A549 (cell line): ENCODE measurements at regions not wholly inside any gene's neighbourhood (a gene's known extent, or its start where the extent isn't known, plus 50 kb on each side); places are given as distances from the start of the nearest gene placed in this dataset.
A peak's percentile ranks its signal among the peaks of the same experiment; 100 is the strongest.

Experiments
- ATAC-seq, 2 experiments: fragments of 200-7000 bp in 1 of 2; fragments of >200 bp in 1 of 2; cut with Nextera tagmentation in 1 of 2; cut with Tn5 transposase in 1 of 2; 3 replicates each; pipeline versions ENCODE4 v1.8.0 to v1.9.1; 2018 to 2020; ENCODE audit warnings: mild to moderate bottlenecking in 1 of 2, moderate library complexity in 1 of 2
- CTCF ChIA-PET: fragments of 300-600 bp; sonication (Branson Sonifier 250); formaldehyde crosslinking; extraction: SDS; loops from one replicate; lab custom pipeline; 2021; ENCODE audit warnings: antibody characterized with exemption, inconsistent platforms; lab: Yijun Ruan, JAX
- POLR2A ChIA-PET: fragments of 350-600 bp; formaldehyde crosslinking; extraction: SDS; loops from one replicate; lab custom pipeline; 2021; ENCODE audit warnings: antibody characterized with exemption, inconsistent platforms; lab: Yijun Ruan, JAX
- DNase-seq, 2 experiments: peaks; one replicate each; pipeline versions ENCODE4 v3.0.0 to v3.0.0-alpha.2; 2011 to 2016; ENCODE audit warnings: low read depth in 1 of 2, low spot score in 1 of 2
- FAIRE-seq: peaks from 2 replicates; lab custom pipeline; 2011; peaks lifted over from hg19 to GRCh38; lab: Jason Lieb, UNC
- H3K27ac ChIP-seq, 2 experiments: fragments of >200 bp; sonication (Bioruptor Twin); formaldehyde crosslinking; 3 replicates each; pipeline ENCODE4 v1.5.1; 2016 to 2017
- H3K4me1 ChIP-seq: fragments of >200 bp; sonication (Bioruptor Twin); formaldehyde crosslinking; 3 replicates; pipeline ENCODE4 v1.6.1; 2016
- H3K4me2 ChIP-seq: fragments of >200 bp; sonication (Bioruptor Twin); formaldehyde crosslinking; 3 replicates; pipeline ENCODE4 v1.6.1; 2016
- H3K4me3 ChIP-seq: fragments of >200 bp; sonication (Bioruptor Twin); formaldehyde crosslinking; 3 replicates; pipeline ENCODE4 v1.5.1; 2016
- H3K9me3 ChIP-seq: fragments of >200 bp; sonication (Bioruptor Twin); formaldehyde crosslinking; 3 replicates; pipeline ENCODE4 v1.6.1; 2016
- CEBPB ChIP-seq, 2 experiments: fragments of >200 bp in 1 of 2; sonication (Bioruptor Twin) in 1 of 2; formaldehyde crosslinking in 1 of 2; IDR thresholded peaks; 2 replicates each; pipeline ENCODE4 v1.6.1; 2012 to 2016
- CHD4 ChIP-seq: fragments of 200-600 bp; sonication (generic); IDR thresholded peaks from 2 replicates; pipeline ENCODE4 v1.6.1; 2016; ENCODE audit warnings: antibody characterized with exemption, mild to moderate bottlenecking, borderline replicate concordance
- EHF ChIP-seq: fragments of 250-450 bp; sonication (Bioruptor Pico); IDR thresholded peaks from 2 replicates; pipeline ENCODE4 v1.5.0; 2020; ENCODE audit warnings: mild to moderate bottlenecking
- EHMT2 ChIP-seq: fragments of 200-600 bp; sonication (generic); IDR thresholded peaks from 2 replicates; pipeline ENCODE4 v1.6.1; 2016; ENCODE audit warnings: antibody characterized with exemption, low read depth, mild to moderate bottlenecking, moderate library complexity
- EP300 ChIP-seq, 2 experiments: fragments of >200 bp; sonication (Bioruptor Twin); formaldehyde crosslinking; IDR thresholded peaks; 2 replicates in 1 of 2; 3 replicates in 1 of 2; pipeline ENCODE4 v1.6.1; 2016 to 2017
- FOSB ChIP-seq: fragments of 250-450 bp; sonication (Bioruptor Pico); IDR thresholded peaks from 2 replicates; pipeline ENCODE4 v1.5.0; 2020; ENCODE audit warnings: mild to moderate bottlenecking, moderate library complexity
- HES2 ChIP-seq: fragments of >200 bp; sonication (Bioruptor Twin); formaldehyde crosslinking; IDR thresholded peaks from 2 replicates; pipeline ENCODE4 v1.6.1; 2016
- HMGXB4 ChIP-seq: fragments of 250-450 bp; sonication (Bioruptor Pico); IDR thresholded peaks from 2 replicates; pipeline ENCODE4 v1.5.0; 2021; ENCODE audit warnings: mild to moderate bottlenecking, moderate library complexity, borderline replicate concordance
- HOXB5 ChIP-seq: fragments of 250-450 bp; sonication (Bioruptor Pico); IDR thresholded peaks from 2 replicates; pipeline ENCODE4 v1.5.0; 2020; ENCODE audit warnings: mild to moderate bottlenecking, moderate library complexity
- KDM1A ChIP-seq: fragments of 200-600 bp; sonication (generic); IDR thresholded peaks from 2 replicates; pipeline ENCODE4 v1.6.1; 2016; ENCODE audit warnings: low read depth, mild to moderate bottlenecking
- MAFK ChIP-seq: fragments of 450-650 bp; IDR thresholded peaks from 2 replicates; pipeline ENCODE4 v1.6.1; 2014; ENCODE audit not compliant: partially characterized antibody
- NPAS2 ChIP-seq: fragments of 250-450 bp; sonication (Bioruptor Pico); IDR thresholded peaks from 2 replicates; pipeline ENCODE4 v1.8.0; 2022; ENCODE audit warnings: mild to moderate bottlenecking, moderate library complexity, borderline replicate concordance
- PHF8 ChIP-seq: fragments of 200-600 bp; sonication (generic); IDR thresholded peaks from 2 replicates; pipeline ENCODE4 v1.6.1; 2016; ENCODE audit warnings: low read depth, mild to moderate bottlenecking, antibody characterized with exemption, moderate library complexity, borderline replicate concordance
- POLR2A ChIP-seq: IDR thresholded peaks from 2 replicates; pipeline ENCODE4 v1.6.1; 2012; ENCODE audit warnings: mild to moderate bottlenecking, low read length
- RAD21 ChIP-seq, 2 experiments: fragments of >200 bp in 1 of 2; sonication (Bioruptor Twin) in 1 of 2; formaldehyde crosslinking in 1 of 2; IDR thresholded peaks in 1 of 2; conservative IDR thresholded peaks in 1 of 2; 2 replicates in 1 of 2; 3 replicates in 1 of 2; pipeline ENCODE4 v1.6.1; 2012 to 2018; ENCODE audit warnings: inconsistent platforms in 1 of 2
- REST ChIP-seq: fragments of 200-600 bp; sonication (generic); IDR thresholded peaks from 2 replicates; pipeline ENCODE4 v1.6.1; 2016; ENCODE audit warnings: antibody characterized with exemption, mild to moderate bottlenecking, moderate library complexity
- SREBF2 ChIP-seq: fragments of 450-650 bp; IDR thresholded peaks from 2 replicates; pipeline ENCODE4 v1.6.1; 2014; ENCODE audit warnings: mild to moderate bottlenecking, moderate library complexity
- ZC3H11A ChIP-seq: fragments of 450-650 bp; IDR thresholded peaks from 2 replicates; pipeline ENCODE4 v1.6.1; 2014; ENCODE audit warnings: antibody characterized with exemption, mild to moderate bottlenecking
- ZNF302 ChIP-seq: fragments of 250-450 bp; sonication (Bioruptor Pico); IDR thresholded peaks from 2 replicates; pipeline ENCODE4 v1.9.0; 2021; ENCODE audit warnings: inconsistent platforms, mild to moderate bottlenecking, moderate library complexity
- WGBS: methylation state at CpG from one replicate; pipeline ENCODE4 v1.1.6; 2017; ENCODE audit errors: missing lambda C conversion rate; 5-methylcytosine and 5-hydroxymethylcytosine counted together

GRCh38 chr14:89731396-89731933 lies 223.1 kb downstream of the EFCAB11 start:
- ATAC-seq = no peak
- no peak for DNase-seq
- CTCF ChIA-PET = interaction anchor here (0.7 kb wide), 1 partner anchor 68 kb away, joined by 3 read pairs; no protein-coding TSS in a partner anchor
- no peak for FAIRE-seq
- POLR2A ChIA-PET = no interaction called here
- Histone ChIP-seq H3K4me2 (no peak overlapping the region), H3K4me3 (no peak overlapping the region), H3K9me3 (peaks cover 2% of the 10 kb centered on the region; the same call in 1 of the 3 replicates), H3K4me1 (no peaks in the 10 kb centered on the region), H3K27ac (no peak overlapping the region)
- whole genome bisulfite sequencing = 51% methylated on average over 6 of the region's 6 CpGs
- TF ChIP-seq MAFK (peak; percentile 66), HOXB5 (CRISPR knock-in tag) (no peak)

DNA sequence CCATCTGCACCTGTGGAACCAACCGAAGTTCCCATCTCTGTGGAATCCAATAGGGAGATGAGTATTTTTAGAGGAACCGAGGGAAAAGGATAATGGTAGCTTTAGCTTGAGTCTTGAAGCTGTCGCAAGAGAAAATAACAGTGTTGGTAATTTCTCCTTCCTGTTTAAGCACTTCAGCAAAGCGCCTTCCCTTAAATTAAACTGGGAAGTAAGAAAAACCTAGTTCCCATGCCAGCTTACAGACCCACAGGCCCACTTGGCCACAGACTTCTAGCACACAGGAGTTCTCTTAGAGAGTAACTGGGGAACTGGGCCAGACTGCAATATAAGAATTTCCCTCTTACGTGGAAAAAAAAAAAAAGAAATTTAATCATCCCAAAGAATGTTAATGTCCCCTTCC lies 223.8 kb downstream of the EFCAB11 start:
- ChIA-PET CTCF (interaction anchor here (0.7 kb wide), 1 partner anchor 67 kb away, joined by 3 read pairs; no protein-coding TSS in a partner anchor), POLR2A (no interaction called here)
- 38% methylated on average over 5 of the region's 5 CpGs for WGBS
- Histone ChIP-seq H3K9me3 (peaks cover 2% of the 10 kb centered on the region; the same call in 1 of the 3 replicates), H3K4me1 (no peaks in the 10 kb centered on the region), H3K4me3 (no peak overlapping the region), H3K27ac (no peak overlapping the region), H3K4me2 (no peak overlapping the region)
- no peak for TF ChIP-seq HMGXB4 (CRISPR knock-in tag)
- no peak for TF ChIP-seq REST
- TF ChIP-seq PHF8 = no peak
- no peak for TF ChIP-seq HES2
- no peak for TF ChIP-seq NPAS2 (CRISPR knock-in tag)
- TF ChIP-seq SREBF2 = no peak
- no peak for TF ChIP-seq KDM1A
- no peak for TF ChIP-seq ZC3H11A
- TF ChIP-seq CEBPB (IDR thresholded peaks at IDR 0.05) = no peak
- TF ChIP-seq EHMT2 = no peak
- TF ChIP-seq POLR2A = no peak
- TF ChIP-seq EHF (CRISPR knock-in tag) = no peak
- TF ChIP-seq RAD21 (conservative IDR thresholded peaks at IDR 0.05 in 1 of 2, IDR thresholded peaks at IDR 0.05 in 1 of 2) = no peak
- TF ChIP-seq ZNF302 (CRISPR knock-in tag) = no peak
- no peak for TF ChIP-seq FOSB (CRISPR knock-in tag)
- no peak for TF ChIP-seq CHD4
- TF ChIP-seq EP300 (IDR thresholded peaks at IDR 0.05) = no peak
- DNase-seq = no peak
- FAIRE-seq = no peak
- no peak for ATAC-seq
